GM18508 (cell line): ENCODE measurements at regions not wholly inside any gene's neighbourhood (a gene's known extent, or its start where the extent isn't known, plus 50 kb on each side); places are given as distances from the start of the nearest gene placed in this dataset.

ENCODE experiments used
- ATAC-seq: cut with Tn5 transposase; IDR thresholded peaks from one replicate; pipeline ENCODE4 v1.9.1; 2021; ENCODE audit warnings: moderate number of reproducible peaks; ENCODE audit not compliant: insufficient read depth, unreplicated experiment

DNA sequence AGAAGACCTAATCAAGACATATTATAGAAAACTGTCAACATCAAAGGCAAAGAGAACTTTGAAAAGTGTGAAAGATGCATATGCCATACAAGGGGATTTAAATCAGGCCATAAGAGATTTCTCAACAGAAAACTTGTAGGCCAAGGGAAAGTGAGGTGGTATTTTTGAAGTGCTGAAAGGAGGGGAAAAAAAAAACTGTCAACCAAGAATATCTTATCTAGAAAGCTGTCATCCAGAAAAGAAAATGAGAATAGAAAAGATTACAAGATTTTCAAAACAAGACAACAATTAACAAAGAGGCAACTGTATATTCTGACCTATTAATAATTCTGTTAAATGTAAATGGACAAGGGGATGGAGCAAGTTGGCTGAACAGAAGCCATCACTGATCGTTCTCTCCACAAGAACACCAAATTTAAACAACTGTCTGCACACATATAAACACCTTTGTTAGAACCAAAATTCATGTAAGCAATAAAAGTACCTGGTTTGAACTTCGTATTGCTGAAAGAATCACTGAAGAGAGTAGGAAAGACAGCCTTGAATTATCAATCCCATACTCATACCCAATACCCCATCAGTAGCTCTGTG is 880.1 kb upstream of the PCDH9 start:
- ATAC-seq, result no peak

- ATAC-seq, result no peak
Observed at GRCh38 chr13:68107667-68108066, 877.5 kb upstream of the PCDH9 start.

DNA sequence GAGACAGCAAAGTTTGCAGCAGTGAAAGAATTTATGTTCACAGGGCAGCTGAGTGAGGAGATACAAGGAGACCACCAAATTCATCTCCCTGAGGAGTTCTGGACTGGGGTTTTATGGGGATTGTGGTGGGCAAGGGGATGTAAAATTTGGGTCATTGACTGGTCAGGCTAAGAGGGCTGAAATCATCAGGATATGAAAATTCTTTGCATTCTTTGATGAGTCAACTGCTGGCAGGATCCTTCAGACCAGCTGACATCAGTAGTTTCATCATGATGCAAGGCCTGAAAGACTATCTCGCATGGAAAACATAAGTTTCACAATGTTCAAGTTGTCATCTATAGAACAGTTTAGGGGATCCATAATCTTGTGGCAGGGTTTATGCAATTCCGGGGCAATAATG is 869.5 kb upstream of the PCDH9 start:
- ATAC-seq, result no peak

DNA sequence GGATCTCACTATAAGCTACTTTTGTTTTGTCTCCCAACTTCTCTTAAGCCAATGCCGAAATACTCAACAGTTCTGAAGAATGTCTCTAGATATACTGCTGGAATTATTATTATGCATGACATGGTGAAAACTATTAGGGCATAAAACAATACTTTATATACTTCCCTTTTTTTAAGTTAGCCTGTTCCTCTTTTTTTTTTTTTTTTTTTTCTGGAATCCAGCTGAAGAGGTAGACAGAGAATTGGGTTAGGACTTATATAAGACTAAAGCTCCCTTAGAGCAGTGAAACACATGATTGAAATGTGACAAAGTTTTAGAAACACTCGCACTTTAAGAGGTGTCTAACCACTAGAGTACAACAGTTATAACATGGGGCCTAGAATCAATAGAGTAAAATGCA is 850.9 kb upstream of the PCDH9 start:
- no peak for ATAC-seq

GRCh38 chr13:68078874-68079273 is 848.7 kb upstream of the PCDH9 start:
- no peak for ATAC-seq

DNA sequence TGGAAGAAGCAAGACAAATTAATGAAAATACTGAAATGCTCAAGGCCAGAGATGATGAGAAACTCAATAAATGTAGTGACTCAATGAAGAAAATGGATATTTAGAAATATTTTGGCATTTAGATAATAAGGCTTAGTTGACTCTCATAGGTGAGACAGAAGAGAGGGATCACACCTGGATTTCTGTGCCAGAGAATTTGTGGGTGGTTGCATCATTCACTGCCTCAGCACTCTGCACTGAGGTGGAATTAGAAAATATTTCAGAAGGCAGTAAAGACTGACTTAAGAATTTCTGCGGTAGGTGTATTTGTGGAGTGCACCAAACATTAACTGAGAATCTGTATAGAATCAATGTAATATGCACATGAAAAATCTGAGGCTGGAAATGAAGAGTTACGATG is 848.3 kb upstream of the PCDH9 start:
- ATAC-seq, result no peak

DNA sequence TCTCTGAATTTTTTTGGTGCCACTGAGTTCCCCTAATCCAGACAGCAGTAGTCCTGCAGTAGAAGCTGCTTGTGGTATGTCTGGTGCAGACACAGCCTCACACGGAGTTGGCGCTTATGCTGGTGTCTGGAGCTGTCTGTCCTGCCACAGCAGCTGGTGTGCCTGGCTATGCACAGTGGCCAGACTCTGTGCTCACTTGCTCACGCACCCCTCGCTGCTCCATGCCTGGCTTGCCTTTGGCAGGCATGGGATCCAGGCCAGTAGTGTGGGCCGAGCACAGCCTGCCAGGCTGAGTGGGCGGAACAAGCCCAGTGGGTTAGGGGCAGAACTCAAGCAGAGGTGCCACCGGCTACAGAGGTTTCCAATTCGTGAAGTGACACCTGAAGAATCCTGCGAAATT is 845.9 kb upstream of the PCDH9 start:
- no peak for ATAC-seq

- no peak for ATAC-seq
Observed at GRCh38 chr13:68066879-68067513, 836.9 kb upstream of the PCDH9 start.

DNA sequence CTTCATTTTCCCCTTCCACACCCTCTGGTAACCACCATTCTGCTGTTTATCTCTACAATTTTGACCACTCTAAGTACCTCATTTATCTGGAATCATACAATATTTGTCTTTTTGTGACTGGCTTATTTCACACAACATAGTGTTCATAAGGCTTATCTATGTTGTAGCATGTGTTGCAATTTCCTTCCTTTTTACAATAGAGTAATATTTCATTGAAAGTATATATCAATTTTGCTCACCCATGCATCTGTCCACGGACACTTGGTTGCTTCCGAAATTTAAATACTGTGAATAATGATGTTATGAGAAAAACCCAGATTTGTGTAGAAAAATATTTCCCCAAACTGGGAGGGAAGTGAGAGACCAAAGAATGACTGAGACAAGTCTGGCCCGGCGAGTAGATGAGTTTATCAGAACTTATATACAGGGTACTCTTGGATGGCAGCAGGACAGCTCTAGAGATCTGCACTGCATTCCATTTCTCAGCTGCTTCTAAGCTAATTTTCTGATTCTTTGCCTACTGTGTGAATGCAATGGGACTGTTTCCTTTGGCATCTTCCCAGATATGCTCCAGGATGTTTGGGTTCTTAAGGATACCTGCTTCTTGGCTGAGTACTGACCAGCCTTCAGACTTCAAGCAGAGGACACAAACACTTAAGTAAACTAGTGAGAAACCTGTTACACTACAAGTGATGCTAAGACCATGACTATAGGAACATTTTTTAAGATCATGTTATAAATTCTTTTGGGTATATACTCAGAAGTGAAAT is 834.0 kb upstream of the PCDH9 start:
- ATAC-seq, result no peak

- no peak for ATAC-seq
Observed at GRCh38 chr13:68063181-68063580, 833.0 kb upstream of the PCDH9 start.

DNA sequence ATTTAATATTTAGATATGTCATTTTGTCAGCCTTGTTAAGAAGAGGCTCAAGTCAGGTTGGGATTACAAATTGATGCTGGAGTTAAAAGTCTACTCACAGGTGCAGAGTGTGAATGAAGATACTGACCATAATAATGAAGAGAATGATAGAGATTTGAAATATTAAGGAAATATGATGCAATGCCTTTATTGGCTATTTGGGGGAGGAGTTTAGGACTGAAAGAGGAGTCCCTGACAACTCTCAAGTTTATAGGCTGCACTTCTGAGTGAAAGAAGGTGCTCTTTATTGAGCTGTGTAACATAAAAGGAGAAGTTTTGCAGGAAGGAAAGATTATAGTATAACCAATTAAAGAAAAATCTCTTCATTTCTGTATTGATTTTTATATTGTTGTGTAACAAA is 827.7 kb upstream of the PCDH9 start:
- ATAC-seq, result no peak

- ATAC-seq, result no peak
Observed at GRCh38 chr13:68056816-68057710, 826.9 kb upstream of the PCDH9 start.

DNA sequence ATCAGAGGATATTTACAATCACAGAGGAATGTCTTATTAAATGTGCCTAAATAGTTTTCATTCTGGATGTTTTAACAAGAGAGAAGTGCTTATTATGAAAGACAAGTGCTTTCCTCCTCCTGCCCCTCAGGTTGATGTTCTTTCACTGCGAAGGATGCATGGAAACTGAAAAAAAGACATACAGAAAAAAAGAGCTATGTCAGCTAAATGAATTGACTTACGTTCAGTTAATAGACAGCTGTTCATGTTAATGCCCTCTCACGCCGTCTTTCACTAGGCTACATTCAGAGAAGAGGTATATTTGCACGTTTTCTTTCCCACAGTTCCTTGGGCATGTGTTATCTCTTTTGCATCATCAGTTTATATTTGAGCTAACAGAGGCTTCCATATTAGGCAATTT is 821.8 kb upstream of the PCDH9 start:
- ATAC-seq, result no peak

GRCh38 chr13:68050761-68051160 is 820.6 kb upstream of the PCDH9 start:
- no peak for ATAC-seq

GRCh38 chr13:68048802-68049359 is 818.7 kb upstream of the PCDH9 start:
- no peak for ATAC-seq

- ATAC-seq, result no peak
Observed at GRCh38 chr13:68047889-68048288, 817.8 kb upstream of the PCDH9 start.

GRCh38 chr13:68046903-68047302 is 816.8 kb upstream of the PCDH9 start:
- no peak for ATAC-seq

- ATAC-seq, result peak; percentile 80
Observed at GRCh38 chr13:68030152-68030809, 800.1 kb upstream of the PCDH9 start.

DNA sequence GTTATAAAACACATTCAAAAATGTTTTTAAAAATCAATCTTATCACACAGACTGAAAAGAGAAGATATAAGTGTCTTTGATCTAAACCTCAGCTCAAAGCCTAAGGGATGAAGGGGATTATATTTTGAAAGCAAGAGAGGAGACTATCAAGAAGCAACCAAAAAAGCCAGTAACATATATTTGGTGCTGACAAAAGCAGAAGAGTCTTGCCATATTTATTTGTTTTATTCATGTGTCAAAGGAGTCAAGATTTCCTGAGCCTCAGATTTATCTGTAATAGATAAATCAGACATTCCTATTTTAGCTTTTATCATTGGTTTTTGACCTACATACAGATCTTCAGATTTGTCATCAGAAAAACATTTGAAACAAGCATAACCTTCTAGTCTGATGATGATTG is 798.6 kb upstream of the PCDH9 start:
- no peak for ATAC-seq

DNA sequence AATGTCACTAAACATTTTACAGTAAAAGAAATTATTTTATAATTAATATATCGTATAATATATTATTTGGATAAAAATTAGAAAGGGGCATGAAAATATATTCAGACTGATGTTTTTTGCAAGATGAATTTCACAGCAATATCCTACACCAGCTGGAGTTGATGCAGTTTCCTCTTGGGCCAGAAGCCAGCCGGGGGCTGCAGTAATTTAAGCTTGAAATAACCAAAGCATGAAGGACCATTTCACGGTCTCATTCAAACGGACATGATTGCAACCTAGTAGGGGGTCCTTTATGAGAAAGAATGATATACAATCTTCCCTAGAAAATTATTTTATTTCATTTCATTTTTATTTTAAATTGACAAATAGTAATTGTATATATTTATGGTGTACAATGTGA is 797.2 kb upstream of the PCDH9 start:
- no peak for ATAC-seq
